WTC11 (cell line): ENCODE measurements at regions not wholly inside any gene's neighbourhood (a gene's known extent, or its start where the extent isn't known, plus 50 kb on each side); places are given as distances from the start of the nearest gene placed in this dataset.

Source experiments
- ATAC-seq: fragments of 200-7000 bp; cut with Tn5 transposase; 2 replicates; pipeline ENCODE4 v1.10.0; 2021; ENCODE audit warnings: mild to moderate bottlenecking, moderate library complexity
- CTCF ChIA-PET: fragments of 300-600 bp; sonication (Branson Sonifier 250); formaldehyde crosslinking; loops from one replicate; lab custom pipeline; 2021; ENCODE audit warnings: antibody characterized with exemption; lab: Charles Lee
- POLR2A ChIA-PET: fragments of 350-600 bp; sonication (Branson Sonifier 250); formaldehyde crosslinking; loops from one replicate; lab custom pipeline; 2021; ENCODE audit warnings: antibody characterized with exemption; lab: Charles Lee
- DNase-seq: peaks from one replicate; pipeline ENCODE4 v3.0.0; 2021; ENCODE audit warnings: low spot score
- H3K27ac Mint-ChIP-seq: 2 replicates; pipeline ENCODE4 v1.8.0; 2021; ENCODE audit warnings: mixed read lengths
- H3K27me3 Mint-ChIP-seq: 2 replicates; pipeline ENCODE4 v1.8.0; 2021; ENCODE audit warnings: low read depth, mild to moderate bottlenecking, moderate library complexity, mixed read lengths
- H3K36me3 Mint-ChIP-seq: 2 replicates; pipeline ENCODE4 v1.8.0; 2021; ENCODE audit warnings: mixed read lengths
- H3K4me1 Mint-ChIP-seq: 2 replicates; pipeline ENCODE4 v1.8.0; 2022; ENCODE audit warnings: mixed read lengths
- H3K4me3 Mint-ChIP-seq: 2 replicates; pipeline ENCODE4 v1.8.0; 2021; ENCODE audit warnings: mild to moderate bottlenecking, moderate library complexity, mixed read lengths
- H3K9me3 Mint-ChIP-seq: 2 replicates; pipeline ENCODE4 v1.8.0; 2021; ENCODE audit warnings: mixed read lengths
- CREB1 ChIP-seq: sonication (generic); formaldehyde crosslinking; IDR thresholded peaks from 2 replicates; pipeline ENCODE4 v1.8.0; 2023; ENCODE audit warnings: mild to moderate bottlenecking, missing genetic modification reagents
- FOXJ3 ChIP-seq: sonication (generic); formaldehyde crosslinking; IDR thresholded peaks from 2 replicates; pipeline ENCODE4 v1.9.0; 2021; ENCODE audit warnings: missing genetic modification reagents, mild to moderate bottlenecking, borderline replicate concordance
- FOXK1 ChIP-seq: sonication (generic); formaldehyde crosslinking; IDR thresholded peaks from 2 replicates; pipeline ENCODE4 v1.8.0; 2022; ENCODE audit warnings: mild to moderate bottlenecking, moderate library complexity, missing genetic modification reagents
- GABPB1 ChIP-seq: sonication (generic); formaldehyde crosslinking; IDR thresholded peaks from 2 replicates; pipeline ENCODE4 v1.8.1; 2023; ENCODE audit warnings: mild to moderate bottlenecking, missing genetic modification reagents
- HMGA2 ChIP-seq: fragments of 250-450 bp; sonication (Bioruptor Pico); IDR thresholded peaks from 2 replicates; pipeline ENCODE4 v1.4.0; 2021; ENCODE audit warnings: mild to moderate bottlenecking, moderate library complexity
- JUN ChIP-seq: sonication (generic); formaldehyde crosslinking; IDR thresholded peaks from 2 replicates; pipeline ENCODE4 v1.8.0; 2023; ENCODE audit warnings: mild to moderate bottlenecking, missing genetic modification reagents
- MXD4 ChIP-seq: fragments of 250-450 bp; sonication (Bioruptor Pico); IDR thresholded peaks from 2 replicates; pipeline ENCODE4 v1.8.0; 2021; ENCODE audit warnings: mild to moderate bottlenecking, moderate library complexity, borderline replicate concordance
- OVOL2 ChIP-seq: fragments of 250-450 bp; sonication (Bioruptor Pico); IDR thresholded peaks from 2 replicates; pipeline ENCODE4 v1.9.0; 2021; ENCODE audit warnings: mild to moderate bottlenecking, borderline replicate concordance
- TEAD4 ChIP-seq: sonication (generic); formaldehyde crosslinking; IDR thresholded peaks from 2 replicates; pipeline ENCODE4 v1.8.0; 2022; ENCODE audit warnings: mild to moderate bottlenecking, missing genetic modification reagents
- ZNF232 ChIP-seq: sonication (generic); formaldehyde crosslinking; IDR thresholded peaks from 2 replicates; pipeline ENCODE4 v1.8.0; 2022; ENCODE audit warnings: mild to moderate bottlenecking, missing genetic modification reagents
- ZNF396 ChIP-seq: fragments of 250-450 bp; sonication (Bioruptor Pico); IDR thresholded peaks from 2 replicates; pipeline ENCODE4 v1.8.0; 2021; ENCODE audit warnings: mild to moderate bottlenecking, moderate library complexity, borderline replicate concordance
- TF ChIP-seq, protein P1 (sequence below): sonication (generic); formaldehyde crosslinking; IDR thresholded peaks from 2 replicates; pipeline ENCODE4 v1.8.0; 2023; ENCODE audit warnings: mild to moderate bottlenecking, missing genetic modification reagents
- TF ChIP-seq, protein P2 (sequence below): sonication (generic); formaldehyde crosslinking; IDR thresholded peaks from 2 replicates; pipeline ENCODE4 v1.8.0; 2022; ENCODE audit warnings: mild to moderate bottlenecking, missing genetic modification reagents
- TF ChIP-seq, protein P3 (sequence below): sonication (generic); formaldehyde crosslinking; IDR thresholded peaks from 2 replicates; pipeline ENCODE4 v1.8.1; 2023; ENCODE audit warnings: mild to moderate bottlenecking, missing genetic modification reagents, moderate library complexity
- TF ChIP-seq, protein P4 (sequence below): sonication (generic); formaldehyde crosslinking; IDR thresholded peaks from 2 replicates; pipeline ENCODE4 v1.8.0; 2023; ENCODE audit warnings: missing genetic modification reagents
- TF ChIP-seq, protein P5 (sequence below): sonication (generic); formaldehyde crosslinking; IDR thresholded peaks from 2 replicates; pipeline ENCODE4 v1.8.0; 2022; ENCODE audit warnings: mild to moderate bottlenecking, missing genetic modification reagents
- TF ChIP-seq, protein P6 (sequence below): sonication (generic); formaldehyde crosslinking; IDR thresholded peaks from 2 replicates; pipeline ENCODE4 v1.8.0; 2023; ENCODE audit warnings: missing genetic modification reagents, mild to moderate bottlenecking, borderline replicate concordance

DNA sequence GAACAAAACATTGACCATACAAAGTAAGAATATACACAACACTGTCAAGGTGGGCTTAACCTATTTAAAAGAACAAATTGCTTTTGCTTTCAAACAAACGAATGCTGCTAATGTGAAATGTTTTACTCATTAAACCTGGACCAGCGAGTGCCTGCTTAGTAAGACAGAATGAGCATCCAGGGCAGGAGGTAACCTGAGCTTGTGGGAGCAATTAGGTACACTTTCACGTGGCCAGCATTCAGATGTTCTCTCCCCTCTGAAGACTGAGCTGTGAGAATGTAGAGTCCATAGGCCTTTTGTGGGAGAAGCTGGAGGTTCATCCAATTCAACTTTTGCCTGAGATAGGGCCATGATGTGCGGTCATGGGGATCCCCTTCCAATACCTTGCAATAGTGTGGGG, 266.5 kb downstream of the TSN start (continued):
- TF ChIP-seq FOXJ3 (CRISPR knock-in tag) (no peak), ZNF396 (CRISPR knock-in tag) (no peak)

DNA sequence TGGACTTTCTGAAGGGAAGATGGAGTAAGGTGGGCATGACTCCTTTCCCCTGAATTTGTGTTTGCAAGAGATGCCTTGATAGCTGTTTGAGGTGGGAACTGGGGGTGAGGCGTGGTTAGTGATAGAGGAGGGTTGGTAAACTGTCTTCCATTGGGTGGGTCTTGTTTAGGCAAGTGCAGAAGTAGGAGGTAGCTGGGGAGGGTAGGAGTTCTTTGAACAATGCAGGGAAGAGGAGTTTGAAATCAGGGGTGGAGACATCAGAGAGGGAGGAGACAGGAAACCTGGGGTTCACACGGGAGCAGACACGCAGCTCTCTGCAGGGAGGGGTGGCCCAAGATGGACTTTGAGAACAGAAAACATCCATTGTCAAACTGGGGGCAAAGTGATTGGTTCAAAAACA, 267.1 kb downstream of the TSN start:
- no peaks in the 10 kb centered on the region for H3K36me3 Mint-ChIP-seq
- H3K4me1 Mint-ChIP-seq, result peaks cover 29% of the 10 kb centered on the region
- POLR2A ChIA-PET, result no interaction called here
- TF ChIP-seq CREB1 (CRISPR knock-in tag) (no peak), HMGA2 (CRISPR knock-in tag) (no peak), FOXJ3 (CRISPR knock-in tag) (no peak), JUN (no peak), TEAD4 (no peak), ZNF232 (CRISPR knock-in tag) (no peak), MXD4 (CRISPR knock-in tag) (no peak), OVOL2 (CRISPR knock-in tag) (no peak), FOXK1 (no peak), GABPB1 (CRISPR knock-in tag) (no peak)
- TF ChIP-seq, protein P1, sequence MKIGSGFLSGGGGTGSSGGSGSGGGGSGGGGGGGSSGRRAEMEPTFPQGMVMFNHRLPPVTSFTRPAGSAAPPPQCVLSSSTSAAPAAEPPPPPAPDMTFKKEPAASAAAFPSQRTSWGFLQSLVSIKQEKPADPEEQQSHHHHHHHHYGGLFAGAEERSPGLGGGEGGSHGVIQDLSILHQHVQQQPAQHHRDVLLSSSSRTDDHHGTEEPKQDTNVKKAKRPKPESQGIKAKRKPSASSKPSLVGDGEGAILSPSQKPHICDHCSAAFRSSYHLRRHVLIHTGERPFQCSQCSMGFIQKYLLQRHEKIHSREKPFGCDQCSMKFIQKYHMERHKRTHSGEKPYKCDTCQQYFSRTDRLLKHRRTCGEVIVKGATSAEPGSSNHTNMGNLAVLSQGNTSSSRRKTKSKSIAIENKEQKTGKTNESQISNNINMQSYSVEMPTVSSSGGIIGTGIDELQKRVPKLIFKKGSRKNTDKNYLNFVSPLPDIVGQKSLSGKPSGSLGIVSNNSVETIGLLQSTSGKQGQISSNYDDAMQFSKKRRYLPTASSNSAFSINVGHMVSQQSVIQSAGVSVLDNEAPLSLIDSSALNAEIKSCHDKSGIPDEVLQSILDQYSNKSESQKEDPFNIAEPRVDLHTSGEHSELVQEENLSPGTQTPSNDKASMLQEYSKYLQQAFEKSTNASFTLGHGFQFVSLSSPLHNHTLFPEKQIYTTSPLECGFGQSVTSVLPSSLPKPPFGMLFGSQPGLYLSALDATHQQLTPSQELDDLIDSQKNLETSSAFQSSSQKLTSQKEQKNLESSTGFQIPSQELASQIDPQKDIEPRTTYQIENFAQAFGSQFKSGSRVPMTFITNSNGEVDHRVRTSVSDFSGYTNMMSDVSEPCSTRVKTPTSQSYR (CRISPR knock-in tag), result no peak
- TF ChIP-seq, protein P2, sequence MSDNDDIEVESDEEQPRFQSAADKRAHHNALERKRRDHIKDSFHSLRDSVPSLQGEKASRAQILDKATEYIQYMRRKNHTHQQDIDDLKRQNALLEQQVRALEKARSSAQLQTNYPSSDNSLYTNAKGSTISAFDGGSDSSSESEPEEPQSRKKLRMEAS, result no peak
- TF ChIP-seq, protein P3, sequence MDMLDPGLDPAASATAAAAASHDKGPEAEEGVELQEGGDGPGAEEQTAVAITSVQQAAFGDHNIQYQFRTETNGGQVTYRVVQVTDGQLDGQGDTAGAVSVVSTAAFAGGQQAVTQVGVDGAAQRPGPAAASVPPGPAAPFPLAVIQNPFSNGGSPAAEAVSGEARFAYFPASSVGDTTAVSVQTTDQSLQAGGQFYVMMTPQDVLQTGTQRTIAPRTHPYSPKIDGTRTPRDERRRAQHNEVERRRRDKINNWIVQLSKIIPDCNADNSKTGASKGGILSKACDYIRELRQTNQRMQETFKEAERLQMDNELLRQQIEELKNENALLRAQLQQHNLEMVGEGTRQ (CRISPR knock-in tag), result no peak
- TF ChIP-seq, protein P4, sequence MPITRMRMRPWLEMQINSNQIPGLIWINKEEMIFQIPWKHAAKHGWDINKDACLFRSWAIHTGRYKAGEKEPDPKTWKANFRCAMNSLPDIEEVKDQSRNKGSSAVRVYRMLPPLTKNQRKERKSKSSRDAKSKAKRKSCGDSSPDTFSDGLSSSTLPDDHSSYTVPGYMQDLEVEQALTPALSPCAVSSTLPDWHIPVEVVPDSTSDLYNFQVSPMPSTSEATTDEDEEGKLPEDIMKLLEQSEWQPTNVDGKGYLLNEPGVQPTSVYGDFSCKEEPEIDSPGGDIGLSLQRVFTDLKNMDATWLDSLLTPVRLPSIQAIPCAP (CRISPR knock-in tag), result no peak
- TF ChIP-seq, protein P5, sequence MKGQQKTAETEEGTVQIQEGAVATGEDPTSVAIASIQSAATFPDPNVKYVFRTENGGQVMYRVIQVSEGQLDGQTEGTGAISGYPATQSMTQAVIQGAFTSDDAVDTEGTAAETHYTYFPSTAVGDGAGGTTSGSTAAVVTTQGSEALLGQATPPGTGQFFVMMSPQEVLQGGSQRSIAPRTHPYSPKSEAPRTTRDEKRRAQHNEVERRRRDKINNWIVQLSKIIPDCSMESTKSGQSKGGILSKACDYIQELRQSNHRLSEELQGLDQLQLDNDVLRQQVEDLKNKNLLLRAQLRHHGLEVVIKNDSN (CRISPR knock-in tag), result no peak
- TF ChIP-seq, protein P6, sequence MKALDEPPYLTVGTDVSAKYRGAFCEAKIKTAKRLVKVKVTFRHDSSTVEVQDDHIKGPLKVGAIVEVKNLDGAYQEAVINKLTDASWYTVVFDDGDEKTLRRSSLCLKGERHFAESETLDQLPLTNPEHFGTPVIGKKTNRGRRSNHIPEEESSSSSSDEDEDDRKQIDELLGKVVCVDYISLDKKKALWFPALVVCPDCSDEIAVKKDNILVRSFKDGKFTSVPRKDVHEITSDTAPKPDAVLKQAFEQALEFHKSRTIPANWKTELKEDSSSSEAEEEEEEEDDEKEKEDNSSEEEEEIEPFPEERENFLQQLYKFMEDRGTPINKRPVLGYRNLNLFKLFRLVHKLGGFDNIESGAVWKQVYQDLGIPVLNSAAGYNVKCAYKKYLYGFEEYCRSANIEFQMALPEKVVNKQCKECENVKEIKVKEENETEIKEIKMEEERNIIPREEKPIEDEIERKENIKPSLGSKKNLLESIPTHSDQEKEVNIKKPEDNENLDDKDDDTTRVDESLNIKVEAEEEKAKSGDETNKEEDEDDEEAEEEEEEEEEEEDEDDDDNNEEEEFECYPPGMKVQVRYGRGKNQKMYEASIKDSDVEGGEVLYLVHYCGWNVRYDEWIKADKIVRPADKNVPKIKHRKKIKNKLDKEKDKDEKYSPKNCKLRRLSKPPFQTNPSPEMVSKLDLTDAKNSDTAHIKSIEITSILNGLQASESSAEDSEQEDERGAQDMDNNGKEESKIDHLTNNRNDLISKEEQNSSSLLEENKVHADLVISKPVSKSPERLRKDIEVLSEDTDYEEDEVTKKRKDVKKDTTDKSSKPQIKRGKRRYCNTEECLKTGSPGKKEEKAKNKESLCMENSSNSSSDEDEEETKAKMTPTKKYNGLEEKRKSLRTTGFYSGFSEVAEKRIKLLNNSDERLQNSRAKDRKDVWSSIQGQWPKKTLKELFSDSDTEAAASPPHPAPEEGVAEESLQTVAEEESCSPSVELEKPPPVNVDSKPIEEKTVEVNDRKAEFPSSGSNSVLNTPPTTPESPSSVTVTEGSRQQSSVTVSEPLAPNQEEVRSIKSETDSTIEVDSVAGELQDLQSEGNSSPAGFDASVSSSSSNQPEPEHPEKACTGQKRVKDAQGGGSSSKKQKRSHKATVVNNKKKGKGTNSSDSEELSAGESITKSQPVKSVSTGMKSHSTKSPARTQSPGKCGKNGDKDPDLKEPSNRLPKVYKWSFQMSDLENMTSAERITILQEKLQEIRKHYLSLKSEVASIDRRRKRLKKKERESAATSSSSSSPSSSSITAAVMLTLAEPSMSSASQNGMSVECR (CRISPR knock-in tag), result no peak
- TF ChIP-seq, all 79 proteins: peak for 0
- no peak overlapping the region for H3K27ac Mint-ChIP-seq
- peaks cover 3% of the 10 kb centered on the region; the same call in 1 of the 2 replicates for H3K27me3 Mint-ChIP-seq
- H3K4me3 Mint-ChIP-seq, result no peak overlapping the region
- peaks cover 7% of the 10 kb centered on the region; the same call in 1 of the 2 replicates for H3K9me3 Mint-ChIP-seq
- ATAC-seq (no peak), DNase-seq (no peak)
- CTCF ChIA-PET, result interaction anchor here (0.8 to 1.5 kb wide), 2 partner anchors 12 to 212 kb away, joined by 3 read pairs; no protein-coding TSS in a partner anchor
